OCI-LY3 (cell line): ENCODE measurements at regions not wholly inside any gene's neighbourhood (a gene's known extent, or its start where the extent isn't known, plus 50 kb on each side); places are given as distances from the start of the nearest gene placed in this dataset.

ENCODE experiments used
- H2AFZ ChIP-seq: fragments of 200-600, 300-600 bp; shearing (Covaris generic); 2 replicates; pipeline ENCODE4 v1.6.0; 2014; ENCODE audit warnings: antibody characterized with exemption, low read depth, low read length
- H3K27ac ChIP-seq: fragments of 200-600, 300-600 bp; sonication (generic); 2 replicates; pipeline ENCODE4 v1.5.1; 2014; ENCODE audit warnings: mild to moderate bottlenecking, low read length, moderate library complexity, mixed read lengths
- H3K27me3 ChIP-seq: fragments of 200-600, 300-600 bp; sonication (generic); 2 replicates; pipeline ENCODE4 v1.6.1; 2014; ENCODE audit warnings: low read depth, low read length, mixed read lengths
- H3K36me3 ChIP-seq: fragments of 200-600, 300-600 bp; sonication (generic); replicated peaks from 2 replicates; pipeline ENCODE3; 2014; ENCODE audit warnings: low read depth, low read length, mixed read lengths
- H3K4me1 ChIP-seq: fragments of 300-600, 200-600 bp; sonication (generic); 2 replicates; pipeline ENCODE4 v1.6.1; 2014; ENCODE audit warnings: low read length, mixed read lengths
- H3K4me2 ChIP-seq: fragments of 200-600, 300-600 bp; sonication (generic); 2 replicates; pipeline ENCODE4 v1.6.1; 2014; ENCODE audit warnings: low read length, mixed read lengths
- H3K4me3 ChIP-seq: fragments of 300-600, 200-600 bp; sonication (generic); 2 replicates; pipeline ENCODE4 v1.5.1; 2014; ENCODE audit warnings: antibody characterized with exemption, mild to moderate bottlenecking, low read length, moderate library complexity
- H3K79me2 ChIP-seq: fragments of 300-600, 200-600 bp; shearing (Covaris generic); 2 replicates; pipeline ENCODE4 v1.6.1; 2014; ENCODE audit warnings: mild to moderate bottlenecking, low read length, mixed read lengths
- H3K9ac ChIP-seq: fragments of 300-600, 200-600 bp; shearing (Covaris generic); 2 replicates; pipeline ENCODE4 v1.6.0; 2014; ENCODE audit warnings: mild to moderate bottlenecking, low read length, moderate library complexity
- H3K9me3 ChIP-seq: fragments of 200-600, 300-600 bp; shearing (Covaris generic); 2 replicates; pipeline ENCODE4 v1.6.1; 2014; ENCODE audit warnings: low read length, mixed read lengths; ENCODE audit not compliant: insufficient read depth
- H4K20me1 ChIP-seq: fragments of 200-600, 300-600 bp; sonication (generic); 2 replicates; pipeline ENCODE4 v1.6.1; 2016; ENCODE audit warnings: low read length, mixed read lengths; ENCODE audit not compliant: insufficient read depth
- CTCF ChIP-seq: fragments of 200-600, 300-600 bp; sonication (generic); IDR thresholded peaks from 2 replicates; pipeline ENCODE4 v1.5.1; 2014; ENCODE audit warnings: antibody characterized with exemption, low read length, low read depth
- EZH2phosphoT487 ChIP-seq: fragments of 200-600 bp; shearing (Covaris generic); IDR thresholded peaks from 2 replicates; pipeline ENCODE4 v1.6.1; 2018; ENCODE audit warnings: antibody characterized with exemption, mixed run types, low read depth

GRCh38 chr7:136656516-136656915, 211.9 kb upstream of the CHRM2 start:
- no peak overlapping the region for H3K9ac ChIP-seq
- H3K9me3 ChIP-seq: no peaks in the 10 kb centered on the region
- no peaks in the 10 kb centered on the region for H4K20me1 ChIP-seq
- H3K79me2 ChIP-seq: no peaks in the 10 kb centered on the region
- TF ChIP-seq CTCF (no peak), EZH2phosphoT487 (no peak)
- no peak overlapping the region for H3K4me3 ChIP-seq
- H3K27ac ChIP-seq: no peak overlapping the region
- H3K36me3 ChIP-seq: no peaks in the 10 kb centered on the region
- no peak overlapping the region for H2AFZ ChIP-seq
- H3K27me3 ChIP-seq: no peaks in the 10 kb centered on the region
- H3K4me2 ChIP-seq: no peak overlapping the region
- H3K4me1 ChIP-seq: no peaks in the 10 kb centered on the region

- Histone ChIP-seq H2AFZ (no peak overlapping the region), H3K4me2 (no peak overlapping the region), H3K4me3 (no peak overlapping the region), H3K27me3 (no peaks in the 10 kb centered on the region), H3K9ac (no peak overlapping the region), H3K79me2 (no peaks in the 10 kb centered on the region), H4K20me1 (no peaks in the 10 kb centered on the region), H3K27ac (no peak overlapping the region), H3K9me3 (no peaks in the 10 kb centered on the region), H3K4me1 (no peaks in the 10 kb centered on the region), H3K36me3 (no peaks in the 10 kb centered on the region)
- TF ChIP-seq EZH2phosphoT487 (no peak), CTCF (no peak)
Observed at GRCh38 chr7:136655414-136655813, 213.0 kb upstream of the CHRM2 start.

- H3K79me2 ChIP-seq: no peaks in the 10 kb centered on the region
- H3K9ac ChIP-seq: no peak overlapping the region
- no peaks in the 10 kb centered on the region for H3K27me3 ChIP-seq
- no peaks in the 10 kb centered on the region for H4K20me1 ChIP-seq
- no peaks in the 10 kb centered on the region for H3K4me1 ChIP-seq
- H3K36me3 ChIP-seq: no peaks in the 10 kb centered on the region
- H3K4me2 ChIP-seq: no peak overlapping the region
- no peak overlapping the region for H3K27ac ChIP-seq
- H3K4me3 ChIP-seq: no peak overlapping the region
- TF ChIP-seq EZH2phosphoT487 (no peak), CTCF (no peak)
- H3K9me3 ChIP-seq: no peaks in the 10 kb centered on the region
- no peak overlapping the region for H2AFZ ChIP-seq
Observed at GRCh38 chr7:136654406-136654805, 214.0 kb upstream of the CHRM2 start.

GRCh38 chr7:136652635-136653370, 215.6 kb upstream of the CHRM2 start:
- H3K4me1 ChIP-seq: no peaks in the 10 kb centered on the region
- H2AFZ ChIP-seq: no peak overlapping the region
- no peak overlapping the region for H3K4me2 ChIP-seq
- no peak overlapping the region for H3K4me3 ChIP-seq
- no peaks in the 10 kb centered on the region for H3K36me3 ChIP-seq
- H4K20me1 ChIP-seq: no peaks in the 10 kb centered on the region
- no peaks in the 10 kb centered on the region for H3K27me3 ChIP-seq
- no peak for TF ChIP-seq CTCF
- TF ChIP-seq EZH2phosphoT487: no peak
- no peak overlapping the region for H3K27ac ChIP-seq
- no peak overlapping the region for H3K9ac ChIP-seq
- H3K79me2 ChIP-seq: no peaks in the 10 kb centered on the region
- H3K9me3 ChIP-seq: no peaks in the 10 kb centered on the region
